ENCODE measurements at regions not wholly inside any gene's neighbourhood (a gene's known extent, or its start where the extent isn't known, plus 50 kb on each side); places are given as distances from the start of the nearest gene placed in this dataset.

GRCh38 chrX:13933352-13933751 lies 96.3 kb downstream of the GEMIN8 start:
- no peak overlapping the region for H3K27ac ChIP-seq
- TF ChIP-seq, protein P1, sequence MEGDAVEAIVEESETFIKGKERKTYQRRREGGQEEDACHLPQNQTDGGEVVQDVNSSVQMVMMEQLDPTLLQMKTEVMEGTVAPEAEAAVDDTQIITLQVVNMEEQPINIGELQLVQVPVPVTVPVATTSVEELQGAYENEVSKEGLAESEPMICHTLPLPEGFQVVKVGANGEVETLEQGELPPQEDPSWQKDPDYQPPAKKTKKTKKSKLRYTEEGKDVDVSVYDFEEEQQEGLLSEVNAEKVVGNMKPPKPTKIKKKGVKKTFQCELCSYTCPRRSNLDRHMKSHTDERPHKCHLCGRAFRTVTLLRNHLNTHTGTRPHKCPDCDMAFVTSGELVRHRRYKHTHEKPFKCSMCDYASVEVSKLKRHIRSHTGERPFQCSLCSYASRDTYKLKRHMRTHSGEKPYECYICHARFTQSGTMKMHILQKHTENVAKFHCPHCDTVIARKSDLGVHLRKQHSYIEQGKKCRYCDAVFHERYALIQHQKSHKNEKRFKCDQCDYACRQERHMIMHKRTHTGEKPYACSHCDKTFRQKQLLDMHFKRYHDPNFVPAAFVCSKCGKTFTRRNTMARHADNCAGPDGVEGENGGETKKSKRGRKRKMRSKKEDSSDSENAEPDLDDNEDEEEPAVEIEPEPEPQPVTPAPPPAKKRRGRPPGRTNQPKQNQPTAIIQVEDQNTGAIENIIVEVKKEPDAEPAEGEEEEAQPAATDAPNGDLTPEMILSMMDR (IDR thresholded peaks at IDR 0.05): no peak
- no peak for TF ChIP-seq POLR2A (IDR thresholded peaks at IDR 0.05)
- H3K4me3 ChIP-seq: no peak overlapping the region
- peaks cover 3 to 4% of the 10 kb centered on the region in 2 donors for H3K4me1 ChIP-seq (replicated peaks in 1 of 2)
- no peak for DNase-seq
- H3K27me3 ChIP-seq: peaks cover 51% of the 10 kb centered on the region
- intact Hi-C loops (cut with DNase I): no loop called here
- H3K36me3 ChIP-seq (replicated peaks in 1 of 2): no peaks in the 10 kb centered on the region
- H3K9me3 ChIP-seq (replicated peaks in 1 of 3): no peaks in the 10 kb centered on the region
- 76 to 79% (median 77%) methylated on average over 3 of the region's 3 CpGs for WGBS, 4 donors

DNA sequence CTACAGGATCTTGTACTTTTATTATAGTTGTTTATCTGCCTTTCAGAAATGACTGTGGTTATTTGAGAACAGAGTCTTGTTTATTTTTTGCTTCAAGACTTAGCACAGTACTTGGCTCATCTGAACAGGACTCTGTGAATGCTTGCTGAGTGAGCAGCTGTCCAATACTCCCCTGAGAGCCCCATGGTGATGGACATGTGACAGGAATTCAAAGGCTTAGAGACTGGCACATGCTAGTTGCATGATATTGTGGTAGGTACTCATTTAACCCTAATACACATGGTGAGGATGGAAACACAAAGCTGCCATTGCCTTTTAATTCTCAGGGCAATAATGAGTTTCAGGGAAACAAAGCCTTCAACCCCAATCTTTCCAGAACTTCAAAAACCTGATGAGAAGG lies 97.3 kb downstream of the GEMIN8 start:
- DNase-seq: no peak
- TF ChIP-seq, protein P1 (IDR thresholded peaks at IDR 0.05): no peak
- TF ChIP-seq POLR2A (IDR thresholded peaks at IDR 0.05): no peak
- Histone ChIP-seq H3K9me3 (replicated peaks in 1 of 3) (no peaks in the 10 kb centered on the region), H3K4me3 (no peak overlapping the region), H3K36me3 (replicated peaks in 1 of 2) (no peaks in the 10 kb centered on the region), H3K4me1 (replicated peaks in 1 of 2) (no peaks in the 10 kb centered on the region), H3K27ac (no peak overlapping the region), H3K27me3 (peaks cover 42% of the 10 kb centered on the region)
- intact Hi-C loops (cut with DNase I): no loop called here

- Histone ChIP-seq H3K36me3 (replicated peaks in 1 of 2) (no peaks in the 10 kb centered on the region), H3K4me3 (no peak overlapping the region), H3K27me3 (peaks cover 9% of the 10 kb centered on the region), H3K4me1 (replicated peaks in 1 of 2) (no peaks in the 10 kb centered on the region), H3K9me3 (replicated peaks in 1 of 3) (no peaks in the 10 kb centered on the region), H3K27ac (no peak overlapping the region)
- DNase-seq: no peak
- 60 to 79% (median 69%) methylated on average over 2 of the region's 2 CpGs for WGBS, 4 donors
- intact Hi-C loops (cut with DNase I): no loop called here
- TF ChIP-seq, protein P1 (IDR thresholded peaks at IDR 0.05): no peak
- TF ChIP-seq POLR2A (IDR thresholded peaks at IDR 0.05): no peak
Measured at GRCh38 chrX:13927175-13927574, 102.5 kb downstream of the GEMIN8 start.

DNA sequence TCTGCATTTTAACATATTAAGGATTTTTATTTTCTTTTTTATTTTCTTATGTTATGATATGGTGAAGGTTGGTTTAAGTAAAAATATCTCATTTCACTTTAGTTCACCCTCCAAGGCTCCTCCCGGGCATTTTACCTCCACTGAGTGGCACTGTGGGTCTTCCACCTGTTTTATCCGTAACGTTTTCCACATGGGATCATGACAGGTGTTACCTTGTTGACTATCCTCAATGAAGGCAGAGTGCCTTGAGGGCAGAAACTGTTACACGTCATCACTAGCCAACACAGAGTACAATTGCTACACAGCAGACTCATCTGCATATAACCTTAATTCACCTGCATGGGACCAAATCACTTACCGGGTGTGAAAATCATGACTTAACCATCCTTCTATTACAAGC lies 105.8 kb downstream of the GEMIN8 start:
- Histone ChIP-seq H3K4me3 (no peak overlapping the region), H3K27ac (no peak overlapping the region), H3K36me3 (replicated peaks in 1 of 2) (no peaks in the 10 kb centered on the region), H3K27me3 (peaks cover 5% of the 10 kb centered on the region), H3K9me3 (replicated peaks in 1 of 3) (no peaks in the 10 kb centered on the region), H3K4me1 (replicated peaks in 1 of 2) (no peaks in the 10 kb centered on the region)
- DNase-seq: no peak
- TF ChIP-seq, protein P1 (IDR thresholded peaks at IDR 0.05): no peak
- TF ChIP-seq POLR2A (IDR thresholded peaks at IDR 0.05): no peak
- 71 to 75% (median 72%) methylated on average over 5 of the region's 5 CpGs for WGBS, 4 donors
- intact Hi-C loops (cut with DNase I): no loop called here
